Neuron (in vitro differentiated cells): ENCODE measurements at regions not wholly inside any gene's neighbourhood (a gene's known extent, or its start where the extent isn't known, plus 50 kb on each side); places are given as distances from the start of the nearest gene placed in this dataset.

Experiments
- H2AFZ ChIP-seq: one replicate; pipeline ENCODE4 v1.6.1; 2013; ENCODE audit warnings: low read depth, mild to moderate bottlenecking, inconsistent platforms, low read length, moderate library complexity
- H3K27me3 ChIP-seq: one replicate; pipeline ENCODE4 v1.6.1; 2013; ENCODE audit warnings: low read length; ENCODE audit not compliant: insufficient read depth
- H3K36me3 ChIP-seq: one replicate; pipeline ENCODE4 v1.6.1; 2013; ENCODE audit warnings: low read length; ENCODE audit not compliant: insufficient read depth
- H3K4me1 ChIP-seq: one replicate; pipeline ENCODE4 v1.6.1; 2013; ENCODE audit warnings: low read length; ENCODE audit not compliant: insufficient read depth
- H3K4me3 ChIP-seq: 2 replicates; pipeline ENCODE4 v1.5.1; 2013; ENCODE audit warnings: mild to moderate bottlenecking, low read length, moderate library complexity
- H3K9me3 ChIP-seq: one replicate; pipeline ENCODE4 v1.6.1; 2013; ENCODE audit warnings: low read length

DNA sequence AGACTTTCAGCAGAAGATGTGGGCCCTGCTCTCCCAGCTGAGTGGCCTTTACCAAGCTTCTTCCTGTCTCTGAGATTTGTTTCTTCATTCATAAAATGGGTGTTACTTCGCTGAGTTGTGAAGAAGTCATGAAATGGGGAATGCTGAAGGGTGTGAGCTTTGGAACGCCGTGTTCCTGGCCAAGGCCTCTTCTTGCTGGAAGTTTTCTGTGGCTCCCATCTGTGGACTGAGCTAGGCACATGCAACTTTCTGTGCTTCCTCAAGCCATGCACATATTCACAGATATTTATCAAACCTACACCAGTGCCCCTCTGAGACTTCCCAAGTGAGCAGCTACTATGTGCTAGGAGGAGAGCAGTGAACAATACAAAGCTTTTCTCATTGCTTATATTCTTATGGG lies 106.3 kb upstream of the JUN start:
- Histone ChIP-seq H3K4me3 (no peak overlapping the region), H3K4me1 (no peaks in the 10 kb centered on the region), H3K27me3 (no peaks in the 10 kb centered on the region), H3K9me3 (no peaks in the 10 kb centered on the region), H2AFZ (no peak overlapping the region), H3K36me3 (no peaks in the 10 kb centered on the region)

DNA sequence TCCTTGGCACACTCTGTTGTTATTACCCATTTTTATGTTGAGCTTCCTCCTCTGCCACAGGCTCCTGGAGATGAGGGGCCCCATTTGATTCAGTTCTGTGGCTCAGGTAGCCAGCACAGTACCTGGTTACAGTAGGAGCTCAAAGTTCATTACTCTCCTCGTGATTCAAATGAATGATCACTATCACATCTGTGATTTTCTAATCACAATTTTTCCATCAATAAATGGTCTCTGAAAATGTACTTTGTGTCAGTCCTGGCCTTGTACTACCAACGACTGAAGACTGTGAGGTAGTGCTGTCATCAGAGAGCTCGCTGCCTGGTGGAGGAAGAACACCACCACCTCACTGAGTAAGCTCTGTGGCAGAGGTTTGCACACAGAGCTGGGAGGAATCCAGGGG lies 106.8 kb upstream of the JUN start:
- Histone ChIP-seq H2AFZ (no peak overlapping the region), H3K36me3 (no peaks in the 10 kb centered on the region), H3K4me1 (no peaks in the 10 kb centered on the region), H3K9me3 (no peaks in the 10 kb centered on the region), H3K4me3 (no peak overlapping the region), H3K27me3 (no peaks in the 10 kb centered on the region)

- H3K4me1 ChIP-seq: no peaks in the 10 kb centered on the region
- no peaks in the 10 kb centered on the region for H3K27me3 ChIP-seq
- H3K4me3 ChIP-seq: no peak overlapping the region
- H3K9me3 ChIP-seq: no peaks in the 10 kb centered on the region
- no peak overlapping the region for H2AFZ ChIP-seq
- H3K36me3 ChIP-seq: no peaks in the 10 kb centered on the region
These were observed 107.5 kb upstream of the JUN start for GRCh38 chr1:58891347-58891746.

DNA sequence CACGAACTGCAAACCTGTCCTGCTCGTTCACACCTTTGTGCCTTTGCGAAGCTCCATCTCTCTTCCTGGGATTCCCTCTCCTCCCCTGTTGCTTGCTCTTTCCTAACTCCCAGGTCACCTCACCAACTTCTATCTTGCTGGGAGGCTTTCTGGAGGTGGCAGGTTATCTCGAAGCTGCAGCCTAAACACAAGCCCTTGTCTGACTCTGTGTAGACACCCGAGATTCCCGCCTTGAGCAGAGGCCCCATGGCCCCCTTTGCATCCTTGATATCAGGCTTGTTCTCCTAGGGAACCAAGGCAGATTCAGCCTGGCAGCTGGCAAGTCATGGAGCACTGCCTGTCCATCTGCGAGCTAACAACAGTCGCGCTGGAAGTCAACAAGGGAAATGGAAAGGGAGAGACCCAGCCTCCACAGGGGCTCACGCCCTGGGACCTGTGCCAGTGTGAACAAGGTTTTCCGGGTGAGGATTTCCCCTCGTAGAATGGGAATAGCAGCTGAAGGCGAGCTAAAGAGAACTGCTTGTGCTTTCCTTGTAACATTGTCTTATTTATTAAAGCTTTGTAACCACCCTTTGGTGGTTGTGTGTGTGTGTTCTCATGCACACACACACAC lies 109.5 kb upstream of the JUN start:
- Histone ChIP-seq H2AFZ (no peak overlapping the region), H3K9me3 (no peaks in the 10 kb centered on the region), H3K36me3 (no peaks in the 10 kb centered on the region), H3K4me1 (no peaks in the 10 kb centered on the region), H3K27me3 (no peaks in the 10 kb centered on the region), H3K4me3 (no peak overlapping the region)

DNA sequence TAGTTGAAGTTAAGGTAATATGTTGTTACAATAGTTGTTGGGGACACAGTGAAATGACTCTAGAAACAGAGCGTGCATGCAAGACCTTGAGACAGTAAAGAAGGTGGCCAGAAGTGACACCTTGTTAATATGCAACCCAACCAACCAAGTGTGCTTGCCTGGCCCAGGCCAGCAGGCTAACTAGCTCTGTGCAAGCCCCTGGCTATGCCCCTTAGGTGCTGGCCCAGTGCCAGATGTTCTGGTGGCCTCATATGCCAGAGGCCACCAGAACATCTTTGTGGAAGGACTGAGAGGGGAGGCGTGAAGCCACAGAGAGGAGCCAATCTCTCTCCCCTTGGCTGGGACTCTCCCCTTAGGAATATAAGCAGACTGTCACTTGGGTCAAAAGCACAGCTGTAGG lies 111.2 kb upstream of the JUN start:
- Histone ChIP-seq H3K4me3 (no peak overlapping the region), H3K4me1 (peaks cover 5% of the 10 kb centered on the region), H2AFZ (no peak overlapping the region), H3K9me3 (no peaks in the 10 kb centered on the region), H3K36me3 (no peaks in the 10 kb centered on the region), H3K27me3 (no peaks in the 10 kb centered on the region)

GRCh38 chr1:58895559-58896145 lies 111.8 kb upstream of the JUN start:
- Histone ChIP-seq H3K36me3 (no peaks in the 10 kb centered on the region), H2AFZ (no peak overlapping the region), H3K4me3 (no peak overlapping the region), H3K4me1 (peaks cover 5% of the 10 kb centered on the region), H3K27me3 (no peaks in the 10 kb centered on the region), H3K9me3 (no peaks in the 10 kb centered on the region)

GRCh38 chr1:58896246-58897183 lies 112.7 kb upstream of the JUN start:
- peaks cover 5% of the 10 kb centered on the region for H3K4me1 ChIP-seq
- no peaks in the 10 kb centered on the region for H3K27me3 ChIP-seq
- no peak overlapping the region for H2AFZ ChIP-seq
- no peaks in the 10 kb centered on the region for H3K9me3 ChIP-seq
- no peak overlapping the region for H3K4me3 ChIP-seq
- H3K36me3 ChIP-seq: no peaks in the 10 kb centered on the region

- Histone ChIP-seq H2AFZ (no peak overlapping the region), H3K4me1 (peaks cover 5% of the 10 kb centered on the region), H3K36me3 (no peaks in the 10 kb centered on the region), H3K4me3 (no peak overlapping the region), H3K9me3 (peaks cover under 1% of the 10 kb centered on the region), H3K27me3 (no peaks in the 10 kb centered on the region)
These were observed 115.1 kb upstream of the JUN start for GRCh38 chr1:58898739-58899586.

GRCh38 chr1:58899587-58900271 lies 115.9 kb upstream of the JUN start:
- Histone ChIP-seq H3K36me3 (no peaks in the 10 kb centered on the region), H3K9me3 (peaks cover 3% of the 10 kb centered on the region), H2AFZ (no peak overlapping the region), H3K4me1 (peaks cover 5% of the 10 kb centered on the region), H3K4me3 (no peak overlapping the region), H3K27me3 (peaks cover 2% of the 10 kb centered on the region)

DNA sequence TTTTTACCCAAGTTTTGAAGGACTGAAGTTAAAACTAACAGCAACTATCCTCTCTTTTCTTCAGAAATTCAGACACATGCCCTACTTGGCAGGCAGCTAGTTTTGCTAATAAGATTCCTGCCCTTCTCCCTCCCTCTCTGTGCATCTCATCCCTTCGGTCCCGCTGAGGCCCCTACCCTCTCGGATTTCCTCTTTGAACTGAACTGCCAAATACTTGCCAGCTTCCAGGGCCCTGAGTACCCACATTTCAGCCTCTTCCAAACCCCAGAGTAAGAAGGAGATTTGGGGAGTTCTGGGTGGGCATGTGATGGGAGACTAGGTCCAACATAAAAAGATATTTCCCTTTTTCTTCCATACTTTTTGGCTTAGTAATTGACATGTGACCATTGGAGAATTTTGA lies 116.5 kb upstream of the JUN start:
- peaks cover 3% of the 10 kb centered on the region for H3K27me3 ChIP-seq
- H3K36me3 ChIP-seq: no peaks in the 10 kb centered on the region
- no peak overlapping the region for H2AFZ ChIP-seq
- peaks cover 3% of the 10 kb centered on the region for H3K9me3 ChIP-seq
- H3K4me1 ChIP-seq: peaks cover 5% of the 10 kb centered on the region
- H3K4me3 ChIP-seq: no peak overlapping the region

DNA sequence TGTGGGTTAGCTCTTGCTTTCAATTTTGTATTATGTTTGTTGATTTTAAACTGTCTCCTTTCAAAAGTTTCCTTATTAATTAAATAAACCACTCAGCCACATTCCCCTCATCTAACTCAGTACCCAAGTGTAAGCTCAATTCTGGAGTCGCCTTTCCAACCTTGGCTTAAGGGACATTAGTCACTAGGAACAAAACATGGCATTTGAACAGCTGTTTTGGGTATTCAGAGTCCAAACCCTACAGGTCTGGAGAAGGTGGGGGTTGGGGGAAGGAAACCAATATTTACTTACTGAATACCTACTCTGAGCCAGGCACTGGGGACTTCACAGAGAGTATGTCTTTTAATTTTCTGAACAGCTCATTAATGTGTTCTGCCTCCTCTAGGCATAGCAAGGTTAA lies 117.2 kb upstream of the JUN start:
- no peaks in the 10 kb centered on the region for H3K36me3 ChIP-seq
- H3K27me3 ChIP-seq: peaks cover 3% of the 10 kb centered on the region
- H3K4me1 ChIP-seq: peaks cover 5% of the 10 kb centered on the region
- H3K9me3 ChIP-seq: peaks cover 3% of the 10 kb centered on the region
- no peak overlapping the region for H3K4me3 ChIP-seq
- no peak overlapping the region for H2AFZ ChIP-seq

DNA sequence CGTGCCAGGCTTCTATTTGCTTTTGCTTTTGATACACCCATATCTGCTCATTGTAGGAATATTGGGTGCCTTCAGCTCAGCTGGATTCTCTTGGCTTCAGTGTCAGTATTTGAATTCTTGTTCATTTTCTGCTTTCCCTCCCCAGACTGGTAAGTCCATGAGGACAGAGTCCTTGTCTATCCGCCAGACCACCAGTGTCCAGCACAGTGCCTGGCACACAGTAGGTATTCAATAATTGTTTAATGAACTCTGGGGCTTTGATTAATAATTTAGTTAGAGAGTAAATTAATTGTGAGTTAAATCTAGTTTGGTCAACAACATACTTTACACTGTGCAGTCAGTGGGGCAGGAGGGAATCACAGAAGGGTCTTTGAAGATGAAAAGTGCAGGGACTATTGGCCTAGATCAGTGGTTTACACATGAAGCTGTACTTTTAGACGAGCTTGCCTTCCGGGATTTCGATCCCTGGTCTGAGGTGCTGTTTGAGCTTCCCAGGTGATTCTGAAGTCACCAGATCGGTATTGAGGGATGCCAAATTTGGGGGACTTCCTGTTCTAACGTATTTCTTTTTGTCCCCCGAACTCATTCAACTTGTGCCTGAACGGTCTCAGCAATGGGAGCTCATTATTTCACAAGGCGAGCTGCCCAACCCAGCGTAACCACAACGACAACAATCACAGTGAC lies 119.1 kb upstream of the JUN start:
- H3K4me1 ChIP-seq: peaks cover 5% of the 10 kb centered on the region
- peaks cover 5% of the 10 kb centered on the region for H3K27me3 ChIP-seq
- H3K36me3 ChIP-seq: no peaks in the 10 kb centered on the region
- no peak overlapping the region for H3K4me3 ChIP-seq
- peaks cover 3% of the 10 kb centered on the region for H3K9me3 ChIP-seq
- H2AFZ ChIP-seq: no peak overlapping the region
